NB4 (cell line): ENCODE measurements at regions not wholly inside any gene's neighbourhood (a gene's known extent, or its start where the extent isn't known, plus 50 kb on each side); places are given as distances from the start of the nearest gene placed in this dataset.

ENCODE experiments used
- CTCF ChIP-seq: IDR thresholded peaks from one replicate; pipeline ENCODE4 v1.5.1; 2012; ENCODE audit warnings: low read depth, low read length
- MAX ChIP-seq: IDR thresholded peaks from 2 replicates; pipeline ENCODE4 v1.6.1; 2011; ENCODE audit warnings: low read depth, low read length
- MYC ChIP-seq: IDR thresholded peaks from 2 replicates; pipeline ENCODE4 v1.6.1; 2011; ENCODE audit warnings: low read depth, low read length
- POLR2A ChIP-seq: IDR thresholded peaks from 2 replicates; pipeline ENCODE4 v1.6.1; 2011; ENCODE audit warnings: mild to moderate bottlenecking; ENCODE audit not compliant: insufficient read length; ENCODE audit errors: extremely low read depth

- TF ChIP-seq POLR2A = no peak
- TF ChIP-seq CTCF = no peak
- no peak for TF ChIP-seq MAX
- no peak for TF ChIP-seq MYC
These were observed 437.5 kb upstream of the RGS17 start for GRCh38 chr6:153568628-153569027.
